HCT116 (cell line): ENCODE measurements at regions not wholly inside any gene's neighbourhood (a gene's known extent, or its start where the extent isn't known, plus 50 kb on each side); places are given as distances from the start of the nearest gene placed in this dataset.

ENCODE experiments used
- ATAC-seq: fragments of 200-7000 bp; cut with Tn5 transposase; 2 replicates; pipeline ENCODE4 v1.9.1; 2020; ENCODE audit warnings: mild to moderate bottlenecking, moderate library complexity
- BruUV-seq: library from RNA; stranded (reverse); fragments of 400-500 nt; replicated peaks from 2 replicates; lab custom pipeline; 2021; lab: Mats Ljungman, UMichigan
- CTCF ChIA-PET: fragments of 300-600 bp; sonication (Branson Sonifier 250); formaldehyde crosslinking; loops from one replicate; lab custom pipeline; 2021; ENCODE audit warnings: antibody characterized with exemption; lab: Charles Lee
- POLR2A ChIA-PET: fragments of 300-600, 350-600 bp; sonication (Branson Sonifier 250); formaldehyde crosslinking; loops from one replicate; lab custom pipeline; 2021; ENCODE audit warnings: antibody characterized with exemption; lab: Charles Lee
- RAD21 ChIA-PET, 2 experiments: fragments of 300-600 bp; sonication (Branson Sonifier 250); formaldehyde crosslinking; loops; one replicate each; lab custom pipeline; 2023; ENCODE audit warnings: low total read pairs in 2 of 2; ENCODE audit not compliant: uncharacterized antibody in 2 of 2, unreplicated experiment in 2 of 2, low non-redundant PET in 1 of 2; lab: Charles Lee
- DNase-seq: peaks from one replicate; pipeline ENCODE4 v3.0.0-alpha.2; 2010; ENCODE audit warnings: low read depth, low spot score
- H2AFZ ChIP-seq: fragments of 200-600 bp; shearing (Covaris generic), sonication (generic); 2 replicates; pipeline ENCODE4 v1.6.1; 2017; ENCODE audit warnings: low read depth, mixed run types, mixed read lengths, antibody characterized with exemption, low read length; ENCODE audit not compliant: poor library complexity, severe bottlenecking
- H3K27ac ChIP-seq: 2 replicates; pipeline ENCODE4 v1.5.1; 2012; ENCODE audit warnings: low read depth, low read length
- H3K27me3 ChIP-seq: fragments of 200-600 bp; sonication (generic); 2 replicates; pipeline ENCODE4 v1.6.1; 2016; ENCODE audit warnings: mixed run types, low read length, mixed read lengths; ENCODE audit not compliant: insufficient read depth
- H3K36me3 ChIP-seq, 2 experiments: fragments of 200-500 bp in 1 of 2; fragments of 200-600 bp in 1 of 2; sonication (Bioruptor generic) in 1 of 2; sonication (generic) in 1 of 2; 2 replicates each; pipeline versions ENCODE4 v1.5.1 to v1.6.1; 2014 to 2016; ENCODE audit warnings: low read length in 2 of 2, inconsistent platforms in 1 of 2, mixed read lengths in 1 of 2, mixed run types in 1 of 2; ENCODE audit not compliant: insufficient read depth in 2 of 2, control insufficient read depth in 1 of 2
- H3K4me1 ChIP-seq, 2 experiments: fragments of 200-600 bp in 1 of 2; sonication (generic) in 1 of 2; 2 replicates each; pipeline versions ENCODE4 v1.5.1 to v1.6.1; 2012 to 2017; ENCODE audit warnings: low read length in 2 of 2, inconsistent platforms in 1 of 2, mild to moderate bottlenecking in 1 of 2, mixed read lengths in 1 of 2, mixed run types in 1 of 2, moderate library complexity in 1 of 2; ENCODE audit not compliant: insufficient read depth in 2 of 2, control insufficient read depth in 1 of 2
- H3K4me2 ChIP-seq: fragments of 200-600 bp; sonication (generic); 2 replicates; pipeline ENCODE4 v1.6.1; 2017; ENCODE audit warnings: mixed run types, low read length, mixed read lengths
- H3K4me3 ChIP-seq, 2 experiments: fragments of 200-600 bp in 1 of 2; sonication (generic) in 1 of 2; replicated peaks in 1 of 2; 2 replicates each; pipeline ENCODE4 v1.5.1; 2011 to 2016; ENCODE audit warnings: low read length in 2 of 2, control low read depth in 1 of 2, low read depth in 1 of 2, mild to moderate bottlenecking in 1 of 2, mixed read lengths in 1 of 2, mixed run types in 1 of 2
- H3K79me2 ChIP-seq: fragments of 200-600 bp; sonication (generic); 2 replicates; pipeline ENCODE4 v1.6.1; 2017; ENCODE audit warnings: mild to moderate bottlenecking, mixed run types, low read length, moderate library complexity, mixed read lengths; ENCODE audit not compliant: insufficient read depth
- H3K9ac ChIP-seq: fragments of 200-600 bp; sonication (generic); 2 replicates; pipeline ENCODE4 v1.6.1; 2016; ENCODE audit warnings: low read length, mixed read lengths
- H3K9me2 ChIP-seq: fragments of 200-600 bp; sonication (generic), shearing (Covaris generic); 2 replicates; pipeline ENCODE4 v1.6.1; 2017; ENCODE audit warnings: mixed run types, mild to moderate bottlenecking, moderate library complexity; ENCODE audit not compliant: insufficient read depth
- H3K9me3 ChIP-seq, 2 experiments: fragments of 200-500 bp in 1 of 2; fragments of 200-600 bp in 1 of 2; sonication (Bioruptor generic) in 1 of 2; sonication (generic) in 1 of 2; 2 replicates each; pipeline ENCODE4 v1.6.1; 2014 to 2017; ENCODE audit warnings: low read length in 2 of 2, mixed read lengths in 2 of 2, inconsistent platforms in 1 of 2, low read depth in 1 of 2, mild to moderate bottlenecking in 1 of 2, mixed run types in 1 of 2, moderate library complexity in 1 of 2; ENCODE audit not compliant: control insufficient read depth in 1 of 2, insufficient read depth in 1 of 2
- H4K20me1 ChIP-seq: fragments of 200-600 bp; sonication (generic), shearing (Covaris generic); 2 replicates; pipeline ENCODE4 v1.6.1; 2017; ENCODE audit warnings: mixed run types, mild to moderate bottlenecking, moderate library complexity; ENCODE audit not compliant: insufficient read depth
- CBX3 ChIP-seq: IDR thresholded peaks from 2 replicates; pipeline ENCODE4 v1.6.1; 2012; ENCODE audit warnings: low read depth
- EZH2 ChIP-seq: fragments of 200-600 bp; sonication (generic); IDR thresholded peaks from 2 replicates; pipeline ENCODE4 v1.6.1; 2017; ENCODE audit warnings: antibody characterized with exemption, mixed run types
- FOSL1 ChIP-seq: IDR thresholded peaks from 2 replicates; pipeline ENCODE4 v1.6.1; 2012; ENCODE audit warnings: low read depth
- POLR2A ChIP-seq: IDR thresholded peaks from 2 replicates; pipeline ENCODE4 v1.7.0; 2011; ENCODE audit warnings: borderline replicate concordance; ENCODE audit not compliant: insufficient read depth, insufficient read length; ENCODE audit errors: extremely low read depth
- SIN3A ChIP-seq: IDR thresholded peaks from 2 replicates; pipeline ENCODE4 v1.6.1; 2012; ENCODE audit warnings: low read depth
- SRF ChIP-seq: IDR thresholded peaks from 2 replicates; pipeline ENCODE4 v1.6.1; 2012; ENCODE audit warnings: low read depth
- TCF7L2 ChIP-seq: IDR thresholded peaks from 2 replicates; pipeline ENCODE4 v1.7.0; 2011; ENCODE audit warnings: borderline replicate concordance, inconsistent platforms; ENCODE audit not compliant: insufficient read depth, insufficient read length; ENCODE audit errors: extremely low read depth
- YY1 ChIP-seq: IDR thresholded peaks from 2 replicates; pipeline ENCODE4 v1.6.1; 2011; ENCODE audit warnings: low read length, low read depth, moderate library complexity, mild to moderate bottlenecking; ENCODE audit not compliant: insufficient replicate concordance; ENCODE audit errors: extremely low read depth
- intact Hi-C: fragments of 100-400 bp; cut with micrococcal nuclease; formaldehyde crosslinking; loops from 2 replicates; pipeline ENCODE4 v1.10.0; 2022
- TF ChIP-seq, protein P1 (sequence below): IDR thresholded peaks from 2 replicates; pipeline ENCODE4 v1.6.1; 2011; ENCODE audit warnings: mild to moderate bottlenecking, low read length, moderate library complexity; ENCODE audit not compliant: insufficient replicate concordance; ENCODE audit errors: extremely low read depth
- TF ChIP-seq, protein P2 (sequence below): IDR thresholded peaks from 2 replicates; pipeline ENCODE4 v1.6.1; 2012

DNA sequence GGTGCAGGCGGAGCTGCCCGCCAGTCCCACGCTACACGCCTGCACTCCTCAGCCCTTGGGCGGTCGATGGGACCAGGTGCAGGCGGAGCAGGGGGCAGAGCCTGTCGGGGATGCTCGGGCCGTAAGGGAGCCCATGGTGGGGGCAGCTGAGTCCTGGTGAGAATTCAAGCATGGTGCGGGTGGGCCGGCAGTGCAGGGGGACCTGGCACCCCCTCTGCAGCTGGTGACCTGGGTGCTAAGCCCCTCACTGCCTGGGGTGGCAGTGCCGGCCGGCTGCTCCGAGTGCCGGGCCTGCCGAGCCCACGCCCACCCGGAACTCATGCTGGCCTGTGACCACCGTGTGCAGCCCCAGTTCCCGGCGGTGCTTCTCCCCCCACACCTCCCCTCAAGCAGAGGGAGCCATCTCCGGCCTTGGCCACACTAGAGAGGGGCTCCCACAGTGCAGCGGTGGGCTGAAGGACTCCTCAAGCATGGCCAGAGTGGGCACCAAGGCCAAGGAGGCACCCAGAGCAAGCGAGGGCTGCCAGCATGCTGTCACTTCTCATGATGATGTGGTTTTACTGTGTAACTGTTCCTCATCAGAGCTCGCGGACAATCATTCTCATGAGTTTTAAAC lies 228.9 kb upstream of the CDH9 start:
- intact Hi-C loops: no loop called here
- RAD21 ChIA-PET: no interaction called here

DNA sequence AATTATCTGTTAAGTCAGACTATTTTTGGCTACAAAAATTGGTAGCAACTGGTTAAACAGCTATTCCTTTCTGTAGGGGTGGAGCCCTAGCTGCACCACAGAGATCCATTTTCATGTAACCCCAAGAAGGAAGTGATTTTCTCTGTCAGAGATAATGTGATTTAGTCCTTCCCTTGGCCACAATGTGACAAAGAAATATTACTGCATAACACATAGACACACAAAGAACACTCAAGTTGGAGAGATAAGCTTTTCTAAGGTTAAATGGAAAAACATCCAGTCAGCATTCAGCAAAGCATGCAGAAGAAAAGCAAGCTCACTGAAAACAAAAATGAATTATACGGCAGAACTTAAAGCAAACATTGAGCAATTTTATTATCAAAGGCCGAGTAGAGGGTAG lies 227.8 kb upstream of the CDH9 start:
- intact Hi-C loops: no loop called here
- CTCF ChIA-PET: no interaction called here

More for the DNA sequence above, 228.9 kb upstream of the CDH9 start:
- no peaks in the 10 kb centered on the region for H3K4me1 ChIP-seq
- no peaks in the 10 kb centered on the region for H3K79me2 ChIP-seq
- H3K9me3 ChIP-seq: peaks cover 16 to 21% of the 10 kb centered on the region in 2 experiments; a peak in 2 of 4 replicates
- ChIA-PET POLR2A (no interaction called here), CTCF (no interaction called here)
- ATAC-seq: no peak
- H4K20me1 ChIP-seq: no peaks in the 10 kb centered on the region
- TF ChIP-seq CBX3 (no peak), SIN3A (no peak), YY1 (no peak), FOSL1 (no peak), EZH2 (no peak), POLR2A (no peak)
- TF ChIP-seq, protein P1, sequence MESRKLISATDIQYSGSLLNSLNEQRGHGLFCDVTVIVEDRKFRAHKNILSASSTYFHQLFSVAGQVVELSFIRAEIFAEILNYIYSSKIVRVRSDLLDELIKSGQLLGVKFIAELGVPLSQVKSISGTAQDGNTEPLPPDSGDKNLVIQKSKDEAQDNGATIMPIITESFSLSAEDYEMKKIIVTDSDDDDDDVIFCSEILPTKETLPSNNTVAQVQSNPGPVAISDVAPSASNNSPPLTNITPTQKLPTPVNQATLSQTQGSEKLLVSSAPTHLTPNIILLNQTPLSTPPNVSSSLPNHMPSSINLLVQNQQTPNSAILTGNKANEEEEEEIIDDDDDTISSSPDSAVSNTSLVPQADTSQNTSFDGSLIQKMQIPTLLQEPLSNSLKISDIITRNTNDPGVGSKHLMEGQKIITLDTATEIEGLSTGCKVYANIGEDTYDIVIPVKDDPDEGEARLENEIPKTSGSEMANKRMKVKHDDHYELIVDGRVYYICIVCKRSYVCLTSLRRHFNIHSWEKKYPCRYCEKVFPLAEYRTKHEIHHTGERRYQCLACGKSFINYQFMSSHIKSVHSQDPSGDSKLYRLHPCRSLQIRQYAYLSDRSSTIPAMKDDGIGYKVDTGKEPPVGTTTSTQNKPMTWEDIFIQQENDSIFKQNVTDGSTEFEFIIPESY: no peak
- TF ChIP-seq, protein P2, sequence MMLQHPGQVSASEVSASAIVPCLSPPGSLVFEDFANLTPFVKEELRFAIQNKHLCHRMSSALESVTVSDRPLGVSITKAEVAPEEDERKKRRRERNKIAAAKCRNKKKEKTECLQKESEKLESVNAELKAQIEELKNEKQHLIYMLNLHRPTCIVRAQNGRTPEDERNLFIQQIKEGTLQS: no peak
- H3K9me2 ChIP-seq: no peaks in the 10 kb centered on the region
- no peak overlapping the region for H2AFZ ChIP-seq
- no peak for DNase-seq
- H3K27ac ChIP-seq: no peak overlapping the region
- H3K36me3 ChIP-seq: no peaks in the 10 kb centered on the region
- no TSS peak for BruUV-seq
- H3K4me3 ChIP-seq: no peak overlapping the region
- H3K27me3 ChIP-seq: no peaks in the 10 kb centered on the region
- H3K9ac ChIP-seq: no peak overlapping the region
- no peak overlapping the region for H3K4me2 ChIP-seq

More for the DNA sequence above, 227.8 kb upstream of the CDH9 start:
- Histone ChIP-seq H3K9ac (no peak overlapping the region), H3K4me1 (no peaks in the 10 kb centered on the region), H3K9me3 (peaks cover 15 to 22% of the 10 kb centered on the region in 2 experiments; a peak in 2 of 4 replicates), H3K27ac (no peak overlapping the region), H3K4me3 (no peak overlapping the region), H3K27me3 (no peaks in the 10 kb centered on the region), H3K4me2 (no peak overlapping the region), H4K20me1 (no peaks in the 10 kb centered on the region), H3K9me2 (no peaks in the 10 kb centered on the region), H3K79me2 (no peaks in the 10 kb centered on the region), H2AFZ (no peak overlapping the region), H3K36me3 (no peaks in the 10 kb centered on the region)
- ATAC-seq (no peak), DNase-seq (no peak)
- ChIA-PET RAD21 (no interaction called here), POLR2A (no interaction called here)
- BruUV-seq: no TSS peak
- TF ChIP-seq TCF7L2 (no peak), EZH2 (no peak), SRF (no peak)
